ENCODE measurements at regions not wholly inside any gene's neighbourhood (a gene's known extent, or its start where the extent isn't known, plus 50 kb on each side); places are given as distances from the start of the nearest gene placed in this dataset.

DNA sequence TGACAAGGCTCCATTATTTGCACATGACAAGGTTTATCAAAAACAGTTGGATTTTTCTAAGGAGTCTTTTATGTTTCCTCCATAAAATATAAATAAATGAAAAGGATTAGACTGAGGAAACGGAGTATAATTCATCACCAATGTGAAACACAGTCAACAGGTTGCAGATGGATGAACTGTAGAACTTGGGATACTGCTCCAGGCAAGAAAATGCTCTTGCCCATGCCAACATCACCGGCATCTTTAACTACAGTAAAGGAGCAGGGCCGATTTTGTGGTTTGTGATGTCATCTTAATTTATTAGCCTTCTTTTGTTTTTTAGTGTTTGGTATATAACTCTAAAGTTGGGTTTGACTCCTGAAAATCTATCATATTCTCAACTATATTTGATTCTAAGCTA, 577.3 kb downstream of the EPHA4 start:
- peaks cover 3% of the 10 kb centered on the region; the same call in 1 of the 2 replicates for H3K4me1 ChIP-seq (ENCODE audit: control insufficient read depth, insufficient read depth, low read length)
- H3K27ac ChIP-seq (ENCODE audit: low read depth, low read length): no peak overlapping the region
- no peak overlapping the region for H3K9ac ChIP-seq (ENCODE audit: low read depth, low read length)
- H3K4me3 ChIP-seq (ENCODE audit: low read depth, low read length): no peak overlapping the region
- no peaks in the 10 kb centered on the region for H3K27me3 ChIP-seq (ENCODE audit: control insufficient read depth, insufficient read depth, low read length)
- H3K36me3 ChIP-seq (ENCODE audit: control insufficient read depth, insufficient read depth, low read length): no peaks in the 10 kb centered on the region
- H3K9me3 ChIP-seq (ENCODE audit: control insufficient read depth, insufficient read depth, low read length): no peaks in the 10 kb centered on the region

- Histone ChIP-seq H3K27ac (ENCODE audit: low read depth, low read length) (no peak overlapping the region), H3K36me3 (ENCODE audit: control insufficient read depth, insufficient read depth, low read length) (no peaks in the 10 kb centered on the region), H3K4me3 (ENCODE audit: low read depth, low read length) (no peak overlapping the region)
Measured at GRCh38 chr2:220995581-220995980, 576.5 kb downstream of the EPHA4 start.

DNA sequence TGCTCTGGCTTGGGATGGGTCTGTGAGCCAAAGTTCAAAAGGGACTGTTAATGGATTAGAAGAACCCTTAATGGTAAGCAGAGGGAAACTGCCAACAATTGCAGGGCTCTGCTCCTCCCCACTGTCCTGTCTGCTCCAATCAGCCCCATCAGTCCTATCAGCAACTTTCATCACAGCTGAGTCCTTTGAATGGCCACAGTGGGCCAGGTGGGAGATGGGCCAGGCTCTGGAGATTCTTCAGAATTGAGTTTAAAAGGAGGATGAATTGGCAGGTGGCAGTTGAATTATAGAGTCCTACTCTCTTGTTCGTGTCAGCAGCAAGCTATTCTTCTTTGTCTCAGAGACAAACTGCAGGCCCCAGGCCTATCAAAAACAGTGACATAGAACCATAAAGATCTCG, 573.9 kb downstream of the EPHA4 start:
- Histone ChIP-seq H3K4me3 (ENCODE audit: low read depth, low read length) (no peak overlapping the region), H3K4me1 (ENCODE audit: control insufficient read depth, insufficient read depth, low read length) (peaks cover 7% of the 10 kb centered on the region), H3K27ac (ENCODE audit: low read depth, low read length) (no peak overlapping the region), H3K36me3 (ENCODE audit: control insufficient read depth, insufficient read depth, low read length) (no peaks in the 10 kb centered on the region), H3K9ac (ENCODE audit: low read depth, low read length) (no peak overlapping the region), H3K27me3 (ENCODE audit: control insufficient read depth, insufficient read depth, low read length) (no peaks in the 10 kb centered on the region), H3K9me3 (ENCODE audit: control insufficient read depth, insufficient read depth, low read length) (no peaks in the 10 kb centered on the region)

More at GRCh38 chr2:220995581-220995980, 576.5 kb downstream of the EPHA4 start:
- Histone ChIP-seq H3K4me1 (ENCODE audit: control insufficient read depth, insufficient read depth, low read length) (peaks cover 3% of the 10 kb centered on the region; the same call in 1 of the 2 replicates), H3K27me3 (ENCODE audit: control insufficient read depth, insufficient read depth, low read length) (no peaks in the 10 kb centered on the region), H3K9me3 (ENCODE audit: control insufficient read depth, insufficient read depth, low read length) (no peaks in the 10 kb centered on the region), H3K9ac (ENCODE audit: low read depth, low read length) (no peak overlapping the region)

DNA sequence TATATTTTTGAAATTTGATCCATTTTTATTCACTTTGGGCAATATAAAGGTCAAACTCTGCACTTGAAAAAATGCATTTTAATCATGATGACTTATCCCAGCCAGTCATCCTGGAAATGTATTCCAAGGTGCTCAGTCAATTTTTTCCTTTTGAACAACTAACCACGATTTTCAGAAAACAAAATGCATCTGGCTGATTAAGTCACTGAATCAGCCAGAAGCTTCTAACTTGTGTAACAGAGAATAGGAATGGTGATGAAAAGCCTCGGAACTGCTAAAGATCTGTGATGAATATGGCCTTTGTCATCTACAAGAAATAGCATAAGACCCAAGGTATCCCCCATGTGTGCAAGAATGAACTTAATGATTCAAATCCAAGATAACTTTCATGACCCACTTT, 572.7 kb downstream of the EPHA4 start:
- no peak overlapping the region for H3K9ac ChIP-seq (ENCODE audit: low read depth, low read length)
- no peaks in the 10 kb centered on the region for H3K9me3 ChIP-seq (ENCODE audit: control insufficient read depth, insufficient read depth, low read length)
- H3K36me3 ChIP-seq (ENCODE audit: control insufficient read depth, insufficient read depth, low read length): no peaks in the 10 kb centered on the region

DNA sequence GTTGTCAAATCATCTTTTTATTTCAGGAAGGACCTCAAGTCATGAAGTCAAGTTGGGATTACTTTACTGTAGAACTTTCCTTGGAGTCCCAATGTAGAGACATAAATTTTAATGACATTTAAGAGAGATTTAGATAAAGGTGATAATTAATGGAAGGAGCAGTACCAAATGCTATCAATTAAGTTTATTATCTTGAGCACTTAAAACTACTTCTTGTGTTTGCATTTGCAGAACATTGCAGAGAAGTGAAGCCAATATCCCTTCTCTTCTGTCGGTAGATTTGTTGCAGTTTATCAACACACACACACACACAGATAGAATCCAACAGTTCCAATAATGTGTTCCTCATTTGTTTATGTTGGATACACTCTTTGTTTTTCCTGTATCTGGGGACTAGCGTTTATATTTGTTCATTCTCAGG, 570.7 kb downstream of the EPHA4 start:
- no peak overlapping the region for H3K9ac ChIP-seq (ENCODE audit: low read depth, low read length)
- H3K4me3 ChIP-seq (ENCODE audit: low read depth, low read length): no peak overlapping the region
- no peaks in the 10 kb centered on the region for H3K9me3 ChIP-seq (ENCODE audit: control insufficient read depth, insufficient read depth, low read length)
- no peaks in the 10 kb centered on the region for H3K36me3 ChIP-seq (ENCODE audit: control insufficient read depth, insufficient read depth, low read length)
- H3K27me3 ChIP-seq (ENCODE audit: control insufficient read depth, insufficient read depth, low read length): no peaks in the 10 kb centered on the region
- no peak overlapping the region for H3K27ac ChIP-seq (ENCODE audit: low read depth, low read length)
- peaks cover 17% of the 10 kb centered on the region for H3K4me1 ChIP-seq (ENCODE audit: control insufficient read depth, insufficient read depth, low read length)

More for the DNA sequence above, 572.7 kb downstream of the EPHA4 start:
- peaks cover 12% of the 10 kb centered on the region for H3K4me1 ChIP-seq (ENCODE audit: control insufficient read depth, insufficient read depth, low read length)
- no peak overlapping the region for H3K4me3 ChIP-seq (ENCODE audit: low read depth, low read length)
- H3K27ac ChIP-seq (ENCODE audit: low read depth, low read length): no peak overlapping the region
- no peaks in the 10 kb centered on the region for H3K27me3 ChIP-seq (ENCODE audit: control insufficient read depth, insufficient read depth, low read length)

- H3K9me3 ChIP-seq (ENCODE audit: control insufficient read depth, insufficient read depth, low read length): no peaks in the 10 kb centered on the region
- H3K27ac ChIP-seq (ENCODE audit: low read depth, low read length): no peak overlapping the region
- no peaks in the 10 kb centered on the region for H3K36me3 ChIP-seq (ENCODE audit: control insufficient read depth, insufficient read depth, low read length)
- H3K4me1 ChIP-seq (ENCODE audit: control insufficient read depth, insufficient read depth, low read length): peaks cover 17% of the 10 kb centered on the region
- no peaks in the 10 kb centered on the region for H3K27me3 ChIP-seq (ENCODE audit: control insufficient read depth, insufficient read depth, low read length)
- no peak overlapping the region for H3K9ac ChIP-seq (ENCODE audit: low read depth, low read length)
- no peak overlapping the region for H3K4me3 ChIP-seq (ENCODE audit: low read depth, low read length)
Measured at GRCh38 chr2:221002101-221002685, 569.9 kb downstream of the EPHA4 start.

GRCh38 chr2:221005338-221005737, 566.8 kb downstream of the EPHA4 start:
- Histone ChIP-seq H3K9ac (ENCODE audit: low read depth, low read length) (no peak overlapping the region), H3K36me3 (ENCODE audit: control insufficient read depth, insufficient read depth, low read length) (no peaks in the 10 kb centered on the region), H3K27me3 (ENCODE audit: control insufficient read depth, insufficient read depth, low read length) (no peaks in the 10 kb centered on the region)

DNA sequence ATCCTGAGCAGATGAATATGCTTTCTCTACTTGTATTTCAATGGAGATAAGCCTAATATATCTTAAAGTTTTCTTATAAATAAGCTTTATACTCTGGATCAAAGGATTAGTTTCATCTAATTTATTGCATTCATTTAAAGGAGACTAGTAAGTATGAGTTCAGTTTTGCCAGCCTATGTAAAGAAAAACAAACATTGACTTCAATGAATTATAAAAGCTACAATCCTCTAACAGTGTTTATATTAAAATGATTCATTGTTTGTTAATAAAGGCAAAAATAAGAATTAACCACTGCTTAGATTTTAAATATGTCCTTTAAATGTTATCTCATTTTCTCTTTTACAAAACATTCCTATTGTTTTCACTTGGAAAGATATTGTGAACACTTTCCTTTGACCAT, 566.0 kb downstream of the EPHA4 start:
- H3K4me3 ChIP-seq (ENCODE audit: low read depth, low read length): no peak overlapping the region
- no peaks in the 10 kb centered on the region for H3K27me3 ChIP-seq (ENCODE audit: control insufficient read depth, insufficient read depth, low read length)
- no peak overlapping the region for H3K27ac ChIP-seq (ENCODE audit: low read depth, low read length)
- H3K9ac ChIP-seq (ENCODE audit: low read depth, low read length): no peak overlapping the region
- no peaks in the 10 kb centered on the region for H3K36me3 ChIP-seq (ENCODE audit: control insufficient read depth, insufficient read depth, low read length)
- peaks cover 17% of the 10 kb centered on the region for H3K4me1 ChIP-seq (ENCODE audit: control insufficient read depth, insufficient read depth, low read length)
- H3K9me3 ChIP-seq (ENCODE audit: control insufficient read depth, insufficient read depth, low read length): no peaks in the 10 kb centered on the region

More at GRCh38 chr2:221005338-221005737, 566.8 kb downstream of the EPHA4 start:
- no peaks in the 10 kb centered on the region for H3K9me3 ChIP-seq (ENCODE audit: control insufficient read depth, insufficient read depth, low read length)
- H3K4me1 ChIP-seq (ENCODE audit: control insufficient read depth, insufficient read depth, low read length): peaks cover 17% of the 10 kb centered on the region
- no peak overlapping the region for H3K4me3 ChIP-seq (ENCODE audit: low read depth, low read length)
- no peak overlapping the region for H3K27ac ChIP-seq (ENCODE audit: low read depth, low read length)

DNA sequence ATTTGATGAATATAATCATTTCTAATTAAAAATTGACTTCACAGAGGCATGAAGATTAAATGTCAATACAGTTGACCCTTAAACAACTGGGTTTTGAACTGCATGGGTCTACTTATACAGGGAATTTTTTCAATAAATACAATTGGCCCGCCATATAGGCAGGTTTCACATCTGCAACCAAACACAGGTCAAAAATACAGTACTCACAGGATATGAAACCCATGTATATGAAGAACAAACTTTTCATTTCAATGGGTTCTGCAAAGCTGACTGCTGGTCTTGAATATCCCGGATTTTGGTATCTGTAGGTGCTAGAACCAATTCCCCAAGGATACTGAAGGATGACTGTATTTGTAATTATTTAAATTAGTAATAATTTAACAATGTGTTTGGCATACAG, 555.6 kb downstream of the EPHA4 start:
- H3K36me3 ChIP-seq (ENCODE audit: control insufficient read depth, insufficient read depth, low read length): no peaks in the 10 kb centered on the region
- no peak overlapping the region for H3K9ac ChIP-seq (ENCODE audit: low read depth, low read length)
- H3K9me3 ChIP-seq (ENCODE audit: control insufficient read depth, insufficient read depth, low read length): no peaks in the 10 kb centered on the region
- peaks cover 13% of the 10 kb centered on the region for H3K4me1 ChIP-seq (ENCODE audit: control insufficient read depth, insufficient read depth, low read length)
- H3K27ac ChIP-seq (ENCODE audit: low read depth, low read length): no peak overlapping the region
- no peaks in the 10 kb centered on the region for H3K27me3 ChIP-seq (ENCODE audit: control insufficient read depth, insufficient read depth, low read length)
- H3K4me3 ChIP-seq (ENCODE audit: low read depth, low read length): no peak overlapping the region

GRCh38 chr2:221018262-221018661, 553.8 kb downstream of the EPHA4 start:
- no peaks in the 10 kb centered on the region for H3K27me3 ChIP-seq (ENCODE audit: control insufficient read depth, insufficient read depth, low read length)
- H3K36me3 ChIP-seq (ENCODE audit: control insufficient read depth, insufficient read depth, low read length): no peaks in the 10 kb centered on the region

GRCh38 chr2:221019668-221020067, 552.4 kb downstream of the EPHA4 start:
- H3K4me1 ChIP-seq (ENCODE audit: control insufficient read depth, insufficient read depth, low read length): peaks cover 9% of the 10 kb centered on the region
- no peak overlapping the region for H3K4me3 ChIP-seq (ENCODE audit: low read depth, low read length)
- H3K9me3 ChIP-seq (ENCODE audit: control insufficient read depth, insufficient read depth, low read length): no peaks in the 10 kb centered on the region
- no peak overlapping the region for H3K9ac ChIP-seq (ENCODE audit: low read depth, low read length)
- no peaks in the 10 kb centered on the region for H3K27me3 ChIP-seq (ENCODE audit: control insufficient read depth, insufficient read depth, low read length)
- H3K36me3 ChIP-seq (ENCODE audit: control insufficient read depth, insufficient read depth, low read length): no peaks in the 10 kb centered on the region
- no peak overlapping the region for H3K27ac ChIP-seq (ENCODE audit: low read depth, low read length)

More at GRCh38 chr2:221018262-221018661, 553.8 kb downstream of the EPHA4 start:
- no peak overlapping the region for H3K9ac ChIP-seq (ENCODE audit: low read depth, low read length)
- peaks cover 13% of the 10 kb centered on the region for H3K4me1 ChIP-seq (ENCODE audit: control insufficient read depth, insufficient read depth, low read length)
- H3K4me3 ChIP-seq (ENCODE audit: low read depth, low read length): no peak overlapping the region
- no peaks in the 10 kb centered on the region for H3K9me3 ChIP-seq (ENCODE audit: control insufficient read depth, insufficient read depth, low read length)
- H3K27ac ChIP-seq (ENCODE audit: low read depth, low read length): no peak overlapping the region

Measured in HUES48 (cell line).